ENCODE measurements at regions not wholly inside any gene's neighbourhood (a gene's known extent, or its start where the extent isn't known, plus 50 kb on each side); places are given as distances from the start of the nearest gene placed in this dataset.

GRCh38 chr4:59044286-59044900, 1934.2 kb upstream of the IGFBP7 start:
- TF ChIP-seq CTCF (conservative IDR thresholded peaks at IDR 0.05; ENCODE audit: low read depth, low read length) = no peak
- no peak for TF ChIP-seq EZH2 (IDR thresholded peaks at IDR 0.05; ENCODE audit: low read length, unreplicated experiment)

All from PC-3 (cell line).